SK-N-SH (cell line): ENCODE measurements at regions not wholly inside any gene's neighbourhood (a gene's known extent, or its start where the extent isn't known, plus 50 kb on each side); places are given as distances from the start of the nearest gene placed in this dataset.
A peak's percentile ranks its signal among the peaks of the same experiment; 100 is the strongest.

ENCODE experiments used
- CTCF ChIA-PET: fragments of 300-600, 350-600 bp; formaldehyde crosslinking; extraction: SDS; loops from one replicate; lab custom pipeline; 2021; lab: Yijun Ruan, JAX
- POLR2A ChIA-PET: fragments of 350-600 bp; sonication (Branson Sonifier 250); formaldehyde crosslinking; extraction: SDS; loops from one replicate; lab custom pipeline; 2020; ENCODE audit warnings: antibody characterized with exemption, inconsistent platforms; lab: Yijun Ruan, JAX
- DNase-seq: peaks from one replicate; pipeline ENCODE4 v3.0.0; 2012
- H2AFZ ChIP-seq: fragments of 200-600 bp; sonication (generic); 2 replicates; pipeline ENCODE4 v1.8.1; 2016; ENCODE audit warnings: antibody characterized with exemption, mild to moderate bottlenecking, low read depth
- H3F3A ChIP-seq: fragments of 200-600 bp; sonication (generic); replicated peaks from 2 replicates; pipeline ENCODE3; 2016; ENCODE audit warnings: antibody characterized with exemption, mild to moderate bottlenecking; ENCODE audit not compliant: insufficient read depth
- H3K27ac ChIP-seq, 2 experiments: fragments of 200-500 bp in 1 of 2; fragments of 200-600 bp in 1 of 2; sonication (Bioruptor generic) in 1 of 2; sonication (generic), shearing (Covaris generic) in 1 of 2; 2 replicates each; pipeline versions ENCODE4 v1.5.1 to v1.6.1; 2014 to 2016; ENCODE audit warnings: low read depth in 2 of 2, inconsistent platforms in 1 of 2, low read length in 1 of 2, mild to moderate bottlenecking in 1 of 2, mixed read lengths in 1 of 2
- H3K27me3 ChIP-seq: fragments of 200-600 bp; sonication (generic), shearing (Covaris generic); 2 replicates; pipeline ENCODE4 v1.6.1; 2016; ENCODE audit warnings: mixed run types; ENCODE audit not compliant: insufficient read depth
- H3K36me3 ChIP-seq, 2 experiments: fragments of 200-500 bp in 1 of 2; fragments of 200-600 bp in 1 of 2; sonication (Bioruptor generic) in 1 of 2; sonication (generic) in 1 of 2; replicated peaks in 1 of 2; 2 replicates each; pipeline versions ENCODE3 to v1.5.1; 2014 to 2016; ENCODE audit warnings: low read length in 1 of 2, mild to moderate bottlenecking in 1 of 2; ENCODE audit not compliant: insufficient read depth in 2 of 2, control insufficient read depth in 1 of 2
- H3K4me1 ChIP-seq, 2 experiments: fragments of 200-500 bp in 1 of 2; fragments of 200-600 bp in 1 of 2; sonication (Bioruptor generic) in 1 of 2; sonication (generic), shearing (Covaris generic) in 1 of 2; 2 replicates each; pipeline versions ENCODE4 v1.5.1 to v1.6.1; 2014 to 2016; ENCODE audit warnings: low read depth in 1 of 2, low read length in 1 of 2, mixed run types in 1 of 2; ENCODE audit not compliant: insufficient read depth in 2 of 2, control insufficient read depth in 1 of 2
- H3K4me2 ChIP-seq: fragments of 200-600 bp; sonication (generic), shearing (Covaris generic); 2 replicates; pipeline ENCODE4 v1.6.1; 2017; ENCODE audit warnings: mixed run types
- H3K4me3 ChIP-seq, 2 experiments: fragments of 200-500 bp in 1 of 2; fragments of 200-600 bp in 1 of 2; sonication (Bioruptor generic) in 1 of 2; sonication (generic), shearing (Covaris generic) in 1 of 2; 2 replicates each; pipeline versions ENCODE4 v1.5.1 to v1.8.1; 2014 to 2016; ENCODE audit warnings: low read depth in 2 of 2, inconsistent platforms in 1 of 2, low read length in 1 of 2, mild to moderate bottlenecking in 1 of 2, mixed read lengths in 1 of 2, moderate library complexity in 1 of 2
- H3K79me2 ChIP-seq: fragments of 200-600 bp; sonication (generic); 2 replicates; pipeline ENCODE4 v1.8.1; 2017; ENCODE audit warnings: mild to moderate bottlenecking; ENCODE audit not compliant: insufficient read depth
- H3K9ac ChIP-seq: fragments of 200-600 bp; sonication (generic); 2 replicates; pipeline ENCODE4 v1.6.1; 2017; ENCODE audit warnings: mixed run types
- H3K9me2 ChIP-seq: fragments of 200-600 bp; sonication (generic); 2 replicates; pipeline ENCODE4 v1.6.1; 2017; ENCODE audit warnings: mixed run types
- H3K9me3 ChIP-seq: fragments of 200-600 bp; sonication (generic); 2 replicates; pipeline ENCODE4 v1.6.1; 2017; ENCODE audit warnings: mixed run types, mild to moderate bottlenecking, moderate library complexity
- H4K20me1 ChIP-seq: fragments of 200-600 bp; sonication (generic); 2 replicates; pipeline ENCODE4 v1.6.1; 2017; ENCODE audit warnings: mild to moderate bottlenecking, mixed run types; ENCODE audit not compliant: insufficient read depth
- CHD2 ChIP-seq: fragments of 150-350 bp; IDR thresholded peaks from 2 replicates; pipeline ENCODE4 v1.6.1; 2018; ENCODE audit warnings: low read length; ENCODE audit not compliant: partially characterized antibody
- FOSL2 ChIP-seq: IDR thresholded peaks from 2 replicates; pipeline ENCODE4 v1.4.0; 2012; ENCODE audit warnings: low read depth, mild to moderate bottlenecking, moderate library complexity, borderline replicate concordance
- FOXJ3 ChIP-seq: sonication (generic); formaldehyde crosslinking; IDR thresholded peaks from 2 replicates; pipeline ENCODE4 v1.5.1; 2020; ENCODE audit warnings: mild to moderate bottlenecking, missing genetic modification reagents
- GABPA ChIP-seq: IDR thresholded peaks from 2 replicates; pipeline ENCODE4 v1.4.0; 2012; ENCODE audit warnings: low read depth, mild to moderate bottlenecking
- IRF3 ChIP-seq: fragments of 150-350 bp; IDR thresholded peaks from 2 replicates; pipeline ENCODE4 v1.6.1; 2016; ENCODE audit warnings: mild to moderate bottlenecking, low read depth, low read length
- NFIC ChIP-seq: IDR thresholded peaks from 2 replicates; pipeline ENCODE4 v1.4.0; 2012; ENCODE audit warnings: borderline replicate concordance
- POLR2AphosphoS5 ChIP-seq: IDR thresholded peaks from 2 replicates; pipeline ENCODE4 v1.6.1; 2012; ENCODE audit warnings: low read depth, low read length
- RAD21 ChIP-seq: IDR thresholded peaks from 2 replicates; pipeline ENCODE4 v1.6.1; 2012; ENCODE audit warnings: mild to moderate bottlenecking, low read length
- REST ChIP-seq: IDR thresholded peaks from 2 replicates; pipeline ENCODE4 v1.6.1; 2012; ENCODE audit warnings: mild to moderate bottlenecking, low read depth, low read length, moderate library complexity
- RXRA ChIP-seq: IDR thresholded peaks from 2 replicates; pipeline ENCODE4 v1.4.0; 2012; ENCODE audit warnings: low read depth, mild to moderate bottlenecking, borderline replicate concordance
- TAF1 ChIP-seq: IDR thresholded peaks from 2 replicates; pipeline ENCODE4 v1.6.1; 2012; ENCODE audit warnings: low read depth, mild to moderate bottlenecking, low read length, moderate library complexity, borderline replicate concordance
- TCF12 ChIP-seq: IDR thresholded peaks from 2 replicates; pipeline ENCODE4 v1.4.0; 2012
- WGBS: methylation state at CpG from one replicate; pipeline ENCODE4 v1.1.6; 2017; ENCODE audit warnings: low lambda C conversion rate; 5-methylcytosine and 5-hydroxymethylcytosine counted together
- TF ChIP-seq, protein P1 (sequence below): IDR thresholded peaks from 2 replicates; pipeline ENCODE4 v1.4.0; 2012; ENCODE audit warnings: low read depth, borderline replicate concordance
- TF ChIP-seq, protein P2 (sequence below): fragments of 150-350 bp; IDR thresholded peaks from 2 replicates; pipeline ENCODE4 v1.6.1; 2017; ENCODE audit warnings: antibody characterized with exemption, low read length, low read depth, borderline replicate concordance

- H3K4me3 ChIP-seq: no peak overlapping the region
- no peaks in the 10 kb centered on the region for H3K36me3 ChIP-seq
- ChIA-PET POLR2A (no interaction called here), CTCF (interaction anchor here (1.0 kb wide), 1 partner anchor 59 kb away, joined by 4 read pairs; no protein-coding TSS in a partner anchor)
- no peak overlapping the region for H3K4me2 ChIP-seq
- H3K27me3 ChIP-seq: no peaks in the 10 kb centered on the region
- H4K20me1 ChIP-seq: no peaks in the 10 kb centered on the region
- no peaks in the 10 kb centered on the region for H3K9me3 ChIP-seq
- no peaks in the 10 kb centered on the region for H3F3A ChIP-seq
- H3K9me2 ChIP-seq: no peaks in the 10 kb centered on the region
- no peaks in the 10 kb centered on the region for H3K4me1 ChIP-seq
- no peak overlapping the region for H2AFZ ChIP-seq
- H3K9ac ChIP-seq: no peak overlapping the region
- no peak overlapping the region for H3K27ac ChIP-seq
- no peaks in the 10 kb centered on the region for H3K79me2 ChIP-seq
- DNase-seq: peak; percentile 22
- TF ChIP-seq TCF12 (no peak), CHD2 (no peak), GABPA (no peak), POLR2AphosphoS5 (no peak), FOXJ3 (CRISPR knock-in tag) (no peak), RXRA (no peak), RAD21 (no peak), TAF1 (no peak), FOSL2 (no peak), REST (no peak), IRF3 (no peak), NFIC (no peak)
- TF ChIP-seq, protein P1, sequence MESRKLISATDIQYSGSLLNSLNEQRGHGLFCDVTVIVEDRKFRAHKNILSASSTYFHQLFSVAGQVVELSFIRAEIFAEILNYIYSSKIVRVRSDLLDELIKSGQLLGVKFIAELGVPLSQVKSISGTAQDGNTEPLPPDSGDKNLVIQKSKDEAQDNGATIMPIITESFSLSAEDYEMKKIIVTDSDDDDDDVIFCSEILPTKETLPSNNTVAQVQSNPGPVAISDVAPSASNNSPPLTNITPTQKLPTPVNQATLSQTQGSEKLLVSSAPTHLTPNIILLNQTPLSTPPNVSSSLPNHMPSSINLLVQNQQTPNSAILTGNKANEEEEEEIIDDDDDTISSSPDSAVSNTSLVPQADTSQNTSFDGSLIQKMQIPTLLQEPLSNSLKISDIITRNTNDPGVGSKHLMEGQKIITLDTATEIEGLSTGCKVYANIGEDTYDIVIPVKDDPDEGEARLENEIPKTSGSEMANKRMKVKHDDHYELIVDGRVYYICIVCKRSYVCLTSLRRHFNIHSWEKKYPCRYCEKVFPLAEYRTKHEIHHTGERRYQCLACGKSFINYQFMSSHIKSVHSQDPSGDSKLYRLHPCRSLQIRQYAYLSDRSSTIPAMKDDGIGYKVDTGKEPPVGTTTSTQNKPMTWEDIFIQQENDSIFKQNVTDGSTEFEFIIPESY: no peak
- TF ChIP-seq, protein P2, sequence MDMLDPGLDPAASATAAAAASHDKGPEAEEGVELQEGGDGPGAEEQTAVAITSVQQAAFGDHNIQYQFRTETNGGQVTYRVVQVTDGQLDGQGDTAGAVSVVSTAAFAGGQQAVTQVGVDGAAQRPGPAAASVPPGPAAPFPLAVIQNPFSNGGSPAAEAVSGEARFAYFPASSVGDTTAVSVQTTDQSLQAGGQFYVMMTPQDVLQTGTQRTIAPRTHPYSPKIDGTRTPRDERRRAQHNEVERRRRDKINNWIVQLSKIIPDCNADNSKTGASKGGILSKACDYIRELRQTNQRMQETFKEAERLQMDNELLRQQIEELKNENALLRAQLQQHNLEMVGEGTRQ: no peak
- 64% methylated on average over 14 of the region's 14 CpGs for WGBS
Measured at GRCh38 chr6:164021589-164022250, 607.2 kb downstream of the QKI start.
